ENCODE measurements at regions not wholly inside any gene's neighbourhood (a gene's known extent, or its start where the extent isn't known, plus 50 kb on each side); places are given as distances from the start of the nearest gene placed in this dataset.

GRCh38 chr6:105932440-105932839 lies 153.7 kb upstream of the PRDM1 start:
- no peak for DNase-seq (ENCODE audit: low read depth)
- no peak for TF ChIP-seq POLR2A (IDR thresholded peaks at IDR 0.05; ENCODE audit: extremely low read depth, insufficient read length)
- no peak overlapping the region for H3K4me3 ChIP-seq (ENCODE audit: low read depth, low read length)

DNA sequence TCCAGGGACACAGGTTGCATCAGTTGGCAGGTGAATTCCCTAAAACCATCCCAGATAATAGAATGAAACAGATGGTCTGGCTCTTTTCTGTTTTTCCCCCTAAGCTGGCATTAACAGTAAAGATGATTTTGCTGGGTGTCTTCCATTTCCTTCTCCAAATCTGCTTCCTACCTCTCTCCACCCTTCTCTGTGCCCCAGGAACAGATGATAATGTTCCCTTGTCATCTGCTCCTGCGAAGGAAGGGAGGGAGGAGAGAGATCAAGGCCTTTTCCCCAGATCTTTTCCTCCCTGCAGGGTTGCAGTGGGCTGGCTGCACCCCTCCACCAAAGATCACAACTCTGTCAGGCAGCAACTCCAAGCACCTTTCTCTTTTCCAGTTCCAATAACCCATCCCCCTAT lies 156.5 kb upstream of the PRDM1 start:
- TF ChIP-seq POLR2A (IDR thresholded peaks at IDR 0.05; ENCODE audit: extremely low read depth, insufficient read length) (no peak), MYC (IDR thresholded peaks at IDR 0.05; ENCODE audit: low read depth, low read length) (no peak), MAX (IDR thresholded peaks at IDR 0.05; ENCODE audit: low read depth, low read length) (no peak)
- TF ChIP-seq, protein P1, sequence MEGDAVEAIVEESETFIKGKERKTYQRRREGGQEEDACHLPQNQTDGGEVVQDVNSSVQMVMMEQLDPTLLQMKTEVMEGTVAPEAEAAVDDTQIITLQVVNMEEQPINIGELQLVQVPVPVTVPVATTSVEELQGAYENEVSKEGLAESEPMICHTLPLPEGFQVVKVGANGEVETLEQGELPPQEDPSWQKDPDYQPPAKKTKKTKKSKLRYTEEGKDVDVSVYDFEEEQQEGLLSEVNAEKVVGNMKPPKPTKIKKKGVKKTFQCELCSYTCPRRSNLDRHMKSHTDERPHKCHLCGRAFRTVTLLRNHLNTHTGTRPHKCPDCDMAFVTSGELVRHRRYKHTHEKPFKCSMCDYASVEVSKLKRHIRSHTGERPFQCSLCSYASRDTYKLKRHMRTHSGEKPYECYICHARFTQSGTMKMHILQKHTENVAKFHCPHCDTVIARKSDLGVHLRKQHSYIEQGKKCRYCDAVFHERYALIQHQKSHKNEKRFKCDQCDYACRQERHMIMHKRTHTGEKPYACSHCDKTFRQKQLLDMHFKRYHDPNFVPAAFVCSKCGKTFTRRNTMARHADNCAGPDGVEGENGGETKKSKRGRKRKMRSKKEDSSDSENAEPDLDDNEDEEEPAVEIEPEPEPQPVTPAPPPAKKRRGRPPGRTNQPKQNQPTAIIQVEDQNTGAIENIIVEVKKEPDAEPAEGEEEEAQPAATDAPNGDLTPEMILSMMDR (IDR thresholded peaks at IDR 0.05; ENCODE audit: low read depth, low read length), result no peak
- no peak overlapping the region for H3K4me3 ChIP-seq (ENCODE audit: low read depth, low read length)
- DNase-seq (ENCODE audit: low read depth), result no peak

GRCh38 chr6:105926318-105926717 lies 159.8 kb upstream of the PRDM1 start:
- no peak for DNase-seq (ENCODE audit: low read depth)
- H3K4me3 ChIP-seq (ENCODE audit: low read depth, low read length), result no peak overlapping the region
- TF ChIP-seq MYC (IDR thresholded peaks at IDR 0.05; ENCODE audit: low read depth, low read length) (no peak), POLR2A (IDR thresholded peaks at IDR 0.05; ENCODE audit: extremely low read depth, insufficient read length) (no peak)

DNA sequence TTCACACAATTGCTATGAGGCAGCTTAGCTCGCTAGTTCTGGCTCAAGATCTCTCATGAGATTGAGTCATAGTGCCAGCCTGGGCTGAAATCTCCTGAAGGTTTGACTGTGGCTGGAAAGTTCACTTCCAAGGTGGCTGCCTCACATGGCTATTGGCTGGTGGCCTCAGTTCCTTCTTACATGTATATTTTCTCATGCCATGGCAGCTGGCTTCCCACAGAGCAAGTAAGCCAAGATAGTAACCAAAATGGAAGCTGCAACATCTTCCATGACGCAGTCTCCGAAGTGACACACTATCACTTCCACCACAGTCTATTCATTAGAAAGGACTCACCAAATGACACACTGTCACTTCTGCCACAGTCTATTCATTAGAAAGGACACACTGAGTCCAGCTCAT lies 160.4 kb upstream of the PRDM1 start:
- H3K4me3 ChIP-seq (ENCODE audit: low read depth, low read length), result no peak overlapping the region
- no peak for DNase-seq (ENCODE audit: low read depth)
- TF ChIP-seq MYC (IDR thresholded peaks at IDR 0.05; ENCODE audit: low read depth, low read length), result no peak
- TF ChIP-seq MAX (IDR thresholded peaks at IDR 0.05; ENCODE audit: low read depth, low read length), result no peak
- TF ChIP-seq, protein P1 (IDR thresholded peaks at IDR 0.05; ENCODE audit: low read depth, low read length), result no peak
- no peak for TF ChIP-seq POLR2A (IDR thresholded peaks at IDR 0.05; ENCODE audit: extremely low read depth, insufficient read length)

DNA sequence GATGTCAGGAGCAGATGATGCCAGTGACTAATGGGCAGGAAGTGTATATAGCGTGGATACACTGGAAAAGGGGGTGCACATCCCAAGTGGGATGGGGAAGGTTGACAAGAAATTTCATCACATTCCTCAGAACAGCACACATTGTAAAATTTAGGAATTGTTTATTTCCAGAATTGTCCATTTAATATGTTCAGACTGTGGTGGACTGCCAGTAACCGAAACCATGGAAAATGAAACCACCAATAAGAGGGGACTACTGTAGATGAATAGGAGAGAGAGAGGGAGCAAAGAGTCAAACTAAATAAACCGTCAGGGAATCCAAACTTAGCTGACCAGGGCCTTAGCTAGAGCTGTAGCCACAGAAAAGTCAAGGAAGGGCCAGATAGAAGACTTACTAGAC lies 164.4 kb upstream of the PRDM1 start:
- no peak for DNase-seq (ENCODE audit: low read depth)
- TF ChIP-seq MYC (IDR thresholded peaks at IDR 0.05; ENCODE audit: low read depth, low read length), result no peak
- no peak for TF ChIP-seq POLR2A (IDR thresholded peaks at IDR 0.05; ENCODE audit: extremely low read depth, insufficient read length)
- TF ChIP-seq MAX (IDR thresholded peaks at IDR 0.05; ENCODE audit: low read depth, low read length), result no peak
- TF ChIP-seq, protein P1 (IDR thresholded peaks at IDR 0.05; ENCODE audit: low read depth, low read length), result no peak
- H3K4me3 ChIP-seq (ENCODE audit: low read depth, low read length), result no peak overlapping the region

DNA sequence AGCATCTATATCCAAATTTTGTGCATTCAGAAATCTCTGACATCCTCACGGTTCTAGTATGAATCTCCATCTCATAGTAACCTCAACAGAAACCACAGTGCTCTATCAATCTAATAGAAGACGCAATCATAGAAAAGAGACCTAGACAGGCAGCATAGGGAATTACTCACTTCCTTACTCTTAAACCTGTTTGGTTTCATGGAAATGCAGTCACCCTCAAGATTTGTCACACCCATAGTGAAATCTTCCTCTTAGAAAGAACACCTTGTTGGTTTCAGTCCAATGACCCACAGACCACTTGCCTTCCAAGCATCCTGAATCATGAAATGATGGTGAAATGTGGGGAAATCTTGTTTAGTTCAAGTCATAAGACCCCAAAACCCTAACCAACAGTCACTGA lies 166.1 kb upstream of the PRDM1 start:
- H3K4me3 ChIP-seq (ENCODE audit: low read depth, low read length), result no peak overlapping the region
- no peak for DNase-seq (ENCODE audit: low read depth)
- TF ChIP-seq MYC (IDR thresholded peaks at IDR 0.05; ENCODE audit: low read depth, low read length) (no peak), MAX (IDR thresholded peaks at IDR 0.05; ENCODE audit: low read depth, low read length) (no peak), POLR2A (IDR thresholded peaks at IDR 0.05; ENCODE audit: extremely low read depth, insufficient read length) (no peak)
- TF ChIP-seq, protein P1 (IDR thresholded peaks at IDR 0.05; ENCODE audit: low read depth, low read length), result no peak

- H3K4me3 ChIP-seq (ENCODE audit: low read depth, low read length), result no peak overlapping the region
- no peak for DNase-seq (ENCODE audit: low read depth)
- no peak for TF ChIP-seq MAX (IDR thresholded peaks at IDR 0.05; ENCODE audit: low read depth, low read length)
- TF ChIP-seq POLR2A (IDR thresholded peaks at IDR 0.05; ENCODE audit: extremely low read depth, insufficient read length), result no peak
- no peak for TF ChIP-seq MYC (IDR thresholded peaks at IDR 0.05; ENCODE audit: low read depth, low read length)
- TF ChIP-seq, protein P1 (IDR thresholded peaks at IDR 0.05; ENCODE audit: low read depth, low read length), result no peak
These were observed 169.0 kb upstream of the PRDM1 start for GRCh38 chr6:105917038-105917695.
